ENCODE measurements at regions not wholly inside any gene's neighbourhood (a gene's known extent, or its start where the extent isn't known, plus 50 kb on each side); places are given as distances from the start of the nearest gene placed in this dataset.

DNA sequence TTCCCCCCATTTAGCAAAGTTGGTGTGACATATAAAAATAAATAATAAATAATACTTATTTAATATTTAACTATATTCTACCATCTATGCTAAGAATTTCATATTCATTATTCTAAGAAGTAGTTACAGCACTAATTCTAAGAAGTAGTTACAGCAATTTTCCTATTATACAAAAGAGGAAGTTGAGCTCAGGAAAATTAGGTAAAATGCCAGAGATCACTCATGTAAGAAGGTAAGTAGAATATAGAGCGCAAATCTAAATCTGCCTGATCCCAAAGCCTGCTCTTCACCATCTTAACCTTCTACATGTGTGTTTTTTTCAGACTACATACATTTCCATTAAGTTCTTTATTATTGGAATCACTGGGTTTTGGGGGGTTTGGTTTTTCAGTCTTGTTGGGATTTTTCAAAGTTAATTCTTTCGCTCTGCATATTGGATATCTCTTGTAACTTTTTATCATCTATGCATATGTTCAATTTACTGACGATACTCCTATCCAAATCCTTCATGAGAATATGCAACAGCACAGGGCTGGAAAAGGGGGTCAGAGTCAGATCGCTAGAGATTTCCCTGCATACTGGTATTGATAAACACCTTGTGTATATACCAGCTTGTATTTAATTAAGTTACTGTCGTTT is 852.1 kb downstream of the MAT2B start:
- DNase-seq, result no peak

DNA sequence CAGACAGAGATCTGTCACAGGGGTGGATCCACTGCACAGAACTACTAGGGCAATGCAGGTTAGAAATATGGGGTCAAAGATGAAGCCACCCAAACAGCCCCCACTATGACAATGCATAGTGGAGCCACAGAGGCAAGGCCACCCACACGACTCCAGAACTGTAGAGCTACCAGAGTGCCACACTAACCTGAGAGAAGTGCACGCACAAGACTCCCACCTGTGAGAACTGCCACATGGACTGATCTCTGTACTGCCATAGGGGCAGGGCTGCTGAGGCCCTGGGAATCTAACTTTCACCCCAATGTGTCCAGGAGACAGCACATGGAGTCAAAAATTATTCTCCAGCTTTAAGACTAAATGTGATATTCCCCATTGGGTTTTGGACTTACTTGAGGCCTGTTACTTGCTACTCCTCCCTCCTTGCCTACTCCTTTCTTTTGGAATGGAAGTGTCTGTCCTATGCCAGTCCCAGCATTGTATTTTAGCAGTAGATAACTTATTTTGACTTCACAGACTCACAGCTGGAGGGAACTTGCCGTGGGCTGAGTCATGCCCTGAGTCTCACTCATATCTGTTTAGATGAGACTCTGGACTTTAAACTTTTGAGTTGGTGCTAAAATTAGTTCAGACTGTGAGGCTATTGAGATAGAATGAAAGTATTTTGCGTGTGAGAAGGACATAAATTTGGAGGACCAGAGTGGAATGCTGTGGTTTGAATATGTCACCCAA is 853.3 kb downstream of the MAT2B start:
- DNase-seq, result no peak

DNA sequence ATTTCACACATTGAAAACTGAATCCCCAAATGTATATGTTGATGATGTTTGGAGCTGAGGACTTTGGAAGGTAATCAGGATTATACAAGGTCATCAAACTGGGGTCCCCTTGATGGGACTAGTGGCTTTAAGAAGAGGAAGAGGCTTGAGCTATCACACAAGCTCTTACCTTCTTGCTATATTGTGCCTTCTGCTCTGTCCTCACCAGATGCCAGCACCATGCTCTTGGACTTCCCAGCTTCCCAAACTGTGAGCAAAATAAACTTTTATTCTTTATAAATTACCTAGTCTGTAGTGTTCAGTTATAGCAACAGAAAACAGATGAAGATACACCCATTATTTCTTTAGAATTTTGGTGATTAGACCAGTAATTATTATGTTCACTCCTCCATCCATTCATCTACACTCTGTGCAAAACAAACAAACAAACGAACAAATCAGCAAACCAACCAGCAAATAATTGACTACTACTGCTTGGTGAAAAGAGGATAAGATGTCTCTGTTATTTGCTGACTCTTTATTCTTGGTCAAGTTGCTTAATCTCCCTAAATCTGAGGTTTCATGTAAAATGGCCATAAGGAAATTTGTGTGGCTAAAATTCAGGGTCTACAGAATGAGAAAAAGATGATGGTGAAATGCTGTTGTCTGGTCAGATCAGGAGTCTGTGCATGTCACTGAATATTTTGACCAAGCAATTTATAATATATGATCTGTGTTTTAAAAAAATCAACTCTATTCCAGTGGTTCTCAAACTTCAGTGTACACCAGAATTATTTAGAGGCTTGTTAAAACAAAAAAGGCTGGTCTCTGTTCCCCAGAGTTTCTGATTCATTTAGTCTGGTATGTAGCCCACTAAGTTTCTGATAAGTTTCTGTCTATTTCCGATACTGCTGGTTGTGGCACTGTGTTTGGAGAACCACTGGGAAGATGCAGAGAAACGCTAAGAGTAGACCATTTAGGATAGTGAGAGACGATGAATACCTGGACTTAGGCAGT is 854.1 kb downstream of the MAT2B start:
- no peak for DNase-seq

DNA sequence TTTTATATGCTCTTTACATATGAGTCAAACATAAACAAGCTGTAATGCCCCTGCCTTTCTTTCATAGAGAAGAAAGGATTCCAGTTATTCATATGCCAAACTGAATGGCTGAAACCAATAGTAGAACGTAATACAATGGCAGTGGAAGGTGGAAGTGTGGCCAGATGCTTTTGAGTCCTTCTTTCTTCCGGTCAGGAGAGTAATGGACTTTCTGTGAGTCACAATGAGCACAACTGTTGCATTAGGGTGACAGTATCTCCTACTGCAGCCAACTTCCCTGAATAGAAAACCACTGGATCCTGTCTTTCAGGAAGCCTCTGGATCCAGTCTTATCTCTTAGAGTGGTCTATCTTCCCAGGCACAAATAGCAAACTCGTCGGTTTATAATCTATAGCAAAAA is 855.2 kb downstream of the MAT2B start:
- DNase-seq, result no peak

DNA sequence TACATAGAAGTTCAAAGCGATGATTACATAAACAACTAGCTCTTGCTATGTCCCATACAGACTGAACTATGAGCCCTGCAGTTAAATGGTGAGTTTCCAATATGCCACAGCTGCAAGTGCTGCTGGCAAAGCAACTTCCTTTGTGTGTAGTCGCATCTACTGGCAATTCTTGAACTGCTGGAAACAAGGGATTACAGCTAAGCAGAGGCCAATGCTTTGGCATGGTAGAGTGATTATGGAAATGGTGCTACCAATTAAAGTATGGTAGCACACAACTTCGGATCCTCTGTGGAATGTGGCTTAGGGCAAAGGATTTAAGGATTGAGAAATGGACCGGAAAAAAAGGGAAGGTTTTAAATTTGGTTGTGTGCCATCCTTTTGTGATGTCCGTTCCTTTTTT is 856.6 kb downstream of the MAT2B start:
- no peak for DNase-seq

DNA sequence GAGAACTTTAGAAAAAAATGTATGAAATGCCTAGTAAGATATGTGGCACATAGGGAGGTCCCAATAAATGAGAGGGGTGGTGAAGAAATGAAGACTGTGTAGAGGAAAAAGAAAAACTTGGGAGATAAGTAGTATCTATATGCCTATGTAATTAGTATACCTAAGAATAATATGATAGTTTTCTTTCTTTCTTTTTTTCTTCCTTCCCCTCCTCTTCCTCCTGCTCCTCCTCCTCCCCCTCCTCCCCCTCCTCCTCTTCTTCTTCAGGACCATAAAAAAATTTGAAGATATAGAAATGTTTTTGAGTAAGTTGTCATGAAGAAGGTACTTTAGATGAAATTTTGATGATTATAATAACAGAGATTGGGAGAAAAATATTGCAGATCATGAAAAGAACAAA is 857.4 kb downstream of the MAT2B start:
- DNase-seq, result no peak

DNA sequence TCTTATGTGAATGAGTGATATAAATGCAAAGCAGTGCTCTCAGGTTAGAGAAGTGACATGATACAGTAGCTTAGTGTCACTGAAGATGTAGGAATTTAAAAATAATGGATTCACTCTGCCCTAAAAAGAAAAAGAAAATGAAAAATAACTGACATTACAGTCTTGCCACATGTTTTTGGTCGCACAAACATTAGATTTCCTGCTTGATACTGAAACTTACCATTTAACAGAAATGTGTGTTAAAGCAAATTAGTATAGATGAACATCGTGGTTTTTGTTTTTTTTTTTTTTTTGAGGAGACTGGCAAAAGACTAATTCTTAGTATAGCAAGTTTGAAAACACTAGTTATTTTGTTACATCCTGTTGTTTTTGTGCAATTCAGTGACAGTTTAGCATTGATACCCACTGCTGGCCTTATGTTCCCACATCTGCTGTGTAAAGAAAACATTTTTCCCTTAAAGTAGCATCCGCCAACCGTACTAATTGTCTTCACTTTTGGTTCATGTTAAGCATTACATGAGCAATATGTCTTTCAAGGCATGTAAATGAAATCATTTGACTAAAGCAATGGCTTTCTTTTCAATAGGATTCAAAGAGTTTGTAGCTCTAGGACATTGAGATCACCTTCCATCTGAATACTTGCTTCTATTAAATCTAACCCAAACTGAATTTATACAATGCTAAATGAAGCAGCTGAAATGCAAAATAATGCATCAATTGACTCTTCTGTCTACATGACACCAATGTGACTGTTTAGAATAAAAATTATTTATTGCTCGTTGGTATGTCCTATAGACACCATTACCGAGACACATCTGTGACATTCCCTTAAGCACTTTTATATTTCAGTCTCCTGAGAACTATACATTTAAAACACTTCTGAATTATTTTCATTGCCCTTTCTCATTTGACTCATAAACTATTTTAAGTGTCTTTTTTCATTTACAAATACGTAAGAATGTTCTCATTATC is 859.1 kb downstream of the MAT2B start:
- DNase-seq, result no peak

DNA sequence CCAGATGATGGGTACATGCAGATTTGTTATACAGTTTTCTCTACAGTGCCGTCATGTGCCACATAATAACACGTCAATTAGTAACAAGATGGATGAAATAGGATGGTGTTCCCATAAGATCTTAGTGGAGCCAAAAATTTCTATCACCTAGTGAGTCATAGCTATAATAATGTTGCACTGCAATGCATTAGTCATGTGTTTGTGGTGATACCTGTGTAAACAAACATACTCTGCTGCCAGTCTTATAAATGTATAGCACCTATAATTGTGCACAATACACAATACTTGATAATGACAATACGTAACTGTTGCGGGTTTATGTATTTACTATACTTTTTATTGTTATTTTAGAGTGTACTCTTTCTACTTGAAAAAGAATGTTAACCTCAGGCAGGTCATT is 865.4 kb downstream of the MAT2B start:
- no peak for DNase-seq

DNA sequence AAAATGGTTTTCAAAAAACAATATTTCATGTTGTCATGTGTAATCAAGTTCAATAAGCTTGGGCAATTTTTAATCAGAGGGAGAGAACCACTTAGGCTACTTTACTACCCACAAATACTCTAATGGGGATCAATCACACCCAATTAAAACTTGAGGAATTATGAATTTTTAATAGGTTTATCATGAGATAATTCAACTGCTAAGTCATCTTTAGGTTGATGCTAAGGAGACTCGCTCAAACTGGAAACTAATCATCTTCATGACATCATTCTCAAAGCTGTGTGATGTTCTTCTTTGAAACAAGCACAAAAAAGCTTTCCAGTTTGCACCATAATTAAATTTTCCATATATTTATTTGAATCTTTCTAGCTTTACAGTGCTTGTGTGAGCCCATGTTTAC is 867.5 kb downstream of the MAT2B start:
- no peak for DNase-seq

DNA sequence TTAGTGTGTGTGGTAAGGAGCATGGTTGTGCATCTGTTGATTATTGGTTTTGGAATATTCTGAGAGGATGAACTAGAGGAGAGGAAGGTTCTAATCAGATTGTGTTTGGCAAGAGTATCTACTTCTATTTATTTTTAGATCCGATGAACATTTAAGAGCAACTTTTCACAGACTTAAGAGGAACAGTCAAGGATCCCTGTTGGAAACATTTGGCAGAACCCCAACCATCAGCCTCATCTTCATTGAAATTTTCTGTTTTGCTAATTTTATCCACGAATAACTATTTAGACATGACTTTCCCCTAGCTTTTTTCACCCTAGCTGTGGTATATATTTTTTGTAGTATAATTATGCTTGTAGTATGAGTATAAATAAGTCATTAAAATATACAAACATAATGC is 868.5 kb downstream of the MAT2B start:
- no peak for DNase-seq

DNA sequence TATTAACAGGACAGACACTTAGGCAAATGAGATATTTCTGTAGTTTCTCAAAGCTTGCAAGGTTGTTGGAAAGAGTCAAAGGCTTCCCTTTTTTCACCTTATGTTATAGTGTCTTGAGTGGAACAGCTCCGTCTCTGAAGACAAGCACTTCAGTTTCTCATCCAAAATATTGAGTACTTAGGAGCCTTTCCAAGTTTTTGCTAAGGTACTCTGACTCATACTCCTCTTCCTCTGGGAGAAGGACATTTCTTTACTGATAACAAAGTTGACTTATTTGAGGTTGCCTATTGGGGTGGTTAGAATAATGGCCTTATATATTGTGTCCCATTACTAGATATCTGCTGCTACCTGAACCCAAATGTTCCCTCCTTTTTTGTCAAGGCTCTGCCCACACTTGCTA is 869.6 kb downstream of the MAT2B start:
- DNase-seq, result no peak

DNA sequence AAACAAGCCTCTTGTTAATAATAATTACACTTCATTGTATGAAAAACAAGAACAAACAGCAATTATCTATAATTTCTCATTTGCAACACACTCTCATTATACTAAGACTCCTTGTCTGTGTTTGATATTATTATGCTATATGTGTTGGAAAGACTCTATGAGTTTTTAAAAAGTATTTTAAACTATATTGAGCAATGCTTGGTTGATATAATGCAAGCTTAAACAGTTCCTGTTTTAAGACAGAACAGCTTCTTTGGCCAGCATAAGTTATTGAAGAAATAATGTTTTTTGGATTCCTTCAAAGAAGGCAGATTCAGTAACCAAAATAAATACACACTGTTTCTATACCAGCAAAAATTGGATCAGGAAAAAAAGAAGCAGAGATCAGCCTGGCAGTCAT is 871.4 kb downstream of the MAT2B start:
- no peak for DNase-seq

DNA sequence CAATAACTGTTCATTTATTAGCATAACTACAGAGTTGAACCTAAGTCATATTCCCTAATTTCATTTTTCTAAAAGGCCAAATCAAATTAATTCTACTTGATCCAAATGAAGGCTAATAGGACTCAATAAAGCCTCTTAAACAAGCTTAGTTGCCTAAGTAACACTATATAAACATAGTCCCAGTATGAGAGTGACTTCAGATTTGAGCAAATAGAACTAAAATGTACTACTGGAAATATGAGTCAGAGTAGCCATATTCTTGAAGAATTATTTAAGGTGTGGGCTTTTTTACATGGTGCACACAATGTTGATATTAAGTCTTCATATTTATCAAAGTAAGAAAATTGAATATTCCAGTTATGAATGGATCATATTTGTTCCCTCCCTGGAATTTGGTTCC is 872.3 kb downstream of the MAT2B start:
- DNase-seq, result no peak

DNA sequence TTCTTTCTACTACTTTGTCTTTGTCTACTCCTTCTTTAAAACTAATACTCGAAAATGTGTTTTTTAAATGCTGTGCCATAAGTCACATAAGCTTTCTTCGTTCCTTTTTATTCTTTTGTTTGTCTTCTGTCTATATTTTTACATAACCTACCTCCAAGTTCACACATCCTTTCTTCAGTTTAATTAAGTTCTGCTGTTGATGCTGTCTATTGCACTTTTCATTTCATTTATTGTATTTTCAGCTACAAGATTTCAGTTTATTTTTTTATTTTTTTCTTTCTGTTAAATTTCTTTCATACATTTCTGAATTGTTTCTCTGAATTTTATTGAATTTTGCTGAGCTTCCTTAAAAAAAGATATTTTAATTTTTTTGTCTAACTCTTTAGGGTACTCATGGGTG is 878.2 kb downstream of the MAT2B start:
- DNase-seq, result no peak

DNA sequence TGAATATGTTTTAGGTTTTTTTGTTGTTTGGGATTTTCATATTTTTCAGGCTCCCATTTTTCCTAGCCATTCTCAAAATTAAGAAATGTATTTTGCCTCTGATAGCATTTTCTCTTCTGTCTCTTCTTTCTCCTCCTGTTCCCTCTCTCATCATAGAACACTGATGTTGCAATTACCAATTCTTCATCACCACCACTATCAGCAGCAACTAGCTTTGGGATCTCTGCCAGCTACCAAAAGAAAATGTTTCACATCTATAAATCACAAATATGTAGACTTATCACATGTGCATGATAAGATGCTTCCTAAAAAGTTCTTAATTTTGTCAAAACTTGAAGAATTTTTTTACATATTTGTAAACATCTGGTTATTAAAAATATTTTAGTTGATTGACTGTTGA is 887.1 kb downstream of the MAT2B start:
- no peak for DNase-seq

DNA sequence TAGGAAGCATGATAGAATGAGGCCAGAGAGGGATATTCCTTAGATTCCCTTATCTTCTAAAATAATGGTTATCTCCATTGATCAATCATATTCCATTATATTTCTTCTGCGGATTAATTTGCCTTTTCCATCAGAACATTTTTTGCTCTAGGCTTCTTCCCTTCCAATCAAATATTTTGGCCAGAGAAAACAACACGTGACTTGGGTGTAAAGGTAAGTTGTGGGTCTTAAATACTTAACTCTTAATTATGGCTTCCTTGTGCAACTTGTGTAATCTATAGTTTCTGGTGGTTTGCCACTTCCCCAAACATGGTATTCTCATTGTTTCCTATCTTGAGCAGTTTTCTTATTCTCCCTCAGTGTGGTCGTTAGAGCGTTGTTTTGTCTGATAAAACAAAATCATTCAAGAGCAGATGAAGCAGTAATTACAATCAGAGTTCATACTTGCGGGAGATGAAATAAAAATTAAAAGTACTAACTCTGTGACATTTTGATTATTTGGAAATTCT is 889.3 kb downstream of the MAT2B start:
- no peak for DNase-seq

DNA sequence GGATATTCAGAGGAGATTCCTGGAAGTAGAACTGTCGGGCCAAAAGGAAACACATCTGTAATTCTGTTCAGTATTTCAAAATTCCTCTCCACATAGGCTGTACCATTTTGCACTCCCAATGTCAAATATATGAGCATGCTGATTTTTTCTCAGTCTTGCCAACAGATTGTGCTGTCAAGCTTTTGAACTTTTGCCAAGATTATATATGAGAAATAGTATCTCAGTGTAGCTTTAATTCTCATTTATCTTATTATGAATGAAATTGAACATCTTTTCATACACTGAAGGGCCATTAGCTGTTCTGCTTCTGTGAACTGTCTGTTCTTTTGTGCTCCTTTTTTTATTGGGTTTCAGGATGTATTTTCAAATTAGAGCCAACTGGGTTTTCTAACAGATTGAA is 907.1 kb downstream of the MAT2B start:
- DNase-seq, result no peak

DNA sequence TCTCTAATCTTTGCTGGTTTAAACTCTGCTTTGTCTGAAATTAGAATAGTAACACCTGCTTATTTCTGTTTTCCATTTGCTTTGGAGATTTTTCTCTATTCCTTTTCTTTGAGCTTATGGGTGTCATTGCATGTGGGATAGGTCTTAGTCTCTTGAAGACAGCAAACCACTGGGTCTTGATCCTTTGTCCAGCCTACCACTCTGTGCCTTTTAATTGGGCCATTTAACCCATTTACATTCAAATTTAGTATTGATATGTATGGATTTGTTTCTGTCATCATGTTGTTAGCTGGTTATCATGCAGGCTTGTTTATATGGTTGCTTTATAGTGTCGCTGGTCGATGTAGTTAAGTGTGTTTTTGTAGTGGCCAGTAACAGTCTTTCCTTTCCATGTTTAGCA is 914.7 kb downstream of the MAT2B start:
- no peak for DNase-seq

DNA sequence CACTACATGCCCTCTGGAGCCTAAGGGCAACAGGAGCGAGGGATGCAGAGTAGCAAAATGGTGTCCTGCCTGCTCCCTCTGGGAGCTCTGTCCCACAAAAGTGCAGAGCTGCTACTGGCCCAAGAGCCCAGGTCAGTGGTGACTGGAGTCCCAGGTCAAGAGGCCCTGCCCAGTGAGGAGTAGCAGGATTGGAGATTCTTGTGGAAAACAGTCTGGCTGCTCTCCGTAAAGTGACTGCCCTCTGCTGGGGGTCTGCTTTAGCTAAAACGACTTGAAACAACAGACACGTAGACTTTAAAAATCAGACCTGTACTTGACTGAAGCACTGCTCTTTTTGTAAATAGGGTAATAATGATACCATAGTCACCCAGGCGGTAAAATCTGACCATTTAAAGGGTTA is 917.0 kb downstream of the MAT2B start:
- no peak for DNase-seq

DNA sequence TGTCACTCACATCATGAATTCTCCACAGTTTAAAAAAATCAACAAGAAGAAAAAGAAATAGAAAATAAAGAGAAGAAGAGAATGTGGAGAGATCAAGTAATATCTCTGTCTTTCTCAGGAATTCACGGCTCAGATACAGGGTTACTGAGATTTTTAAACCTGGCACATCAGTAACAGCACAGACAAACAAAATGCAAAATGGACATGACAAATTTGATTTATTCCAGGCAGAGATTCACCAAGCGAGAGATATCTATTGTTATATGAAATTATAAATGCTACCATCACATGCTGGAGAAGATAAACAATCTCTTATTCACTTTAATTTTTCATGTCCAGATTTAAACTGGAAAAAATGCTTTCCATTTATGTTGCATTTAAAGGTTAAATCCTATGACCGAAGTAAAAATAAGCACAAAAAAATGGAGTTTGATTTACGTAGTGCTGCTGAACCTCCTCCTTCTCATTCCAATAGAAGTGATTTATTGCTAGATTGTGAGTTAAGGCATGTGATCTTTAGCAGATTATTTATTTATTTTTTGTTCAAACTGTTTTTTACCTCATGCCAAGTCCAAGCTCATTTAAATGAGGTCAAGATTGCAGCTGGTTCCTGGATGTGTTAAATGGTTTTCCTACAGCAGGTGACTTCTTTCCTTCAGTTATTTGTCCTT is 926.4 kb downstream of the MAT2B start:
- no peak for DNase-seq

DNA sequence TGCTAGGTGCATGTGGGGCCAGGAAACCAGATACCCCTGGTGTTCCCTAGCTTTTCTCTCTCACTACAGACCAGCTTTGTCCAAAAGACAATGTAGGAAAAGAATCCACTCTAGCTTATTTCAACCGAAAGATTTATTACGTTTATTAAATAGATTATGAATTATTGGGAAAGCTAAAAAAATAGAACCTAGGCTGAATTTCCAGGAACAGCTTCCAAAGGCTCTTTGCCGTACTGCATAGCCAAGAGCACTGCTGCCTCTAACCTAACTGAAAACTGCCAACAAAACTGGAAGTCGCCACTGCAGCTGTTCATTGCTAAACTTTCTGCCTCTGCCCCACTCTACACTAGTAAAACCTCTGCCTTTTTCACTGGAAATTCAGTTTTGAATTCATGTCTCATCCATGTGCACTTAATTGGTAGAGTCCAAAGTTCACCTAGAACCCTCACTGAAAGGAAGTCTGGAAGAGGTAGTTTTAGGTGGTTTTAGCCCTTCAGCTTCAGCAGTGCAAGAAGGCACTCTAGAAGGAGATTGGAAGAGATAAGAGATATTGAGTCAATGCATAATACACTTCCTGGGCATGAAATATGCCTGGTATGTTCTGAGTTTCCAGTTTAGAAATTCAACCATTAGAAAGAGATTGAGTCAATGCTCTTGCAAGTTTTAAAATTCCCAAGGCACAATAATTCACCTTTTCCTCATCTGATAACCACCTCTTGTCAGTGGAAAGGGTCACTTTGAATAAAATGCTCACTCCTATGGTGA is 927.9 kb downstream of the MAT2B start:
- DNase-seq, result no peak

Data from activated gamma-delta T cell treated with Interleukin-2 at 50 U/mL for 16 hours (primary cell).